D721Med (cell line): ENCODE measurements at regions not wholly inside any gene's neighbourhood (a gene's known extent, or its start where the extent isn't known, plus 50 kb on each side); places are given as distances from the start of the nearest gene placed in this dataset.

Experiments used
- DNase-seq: peaks from one replicate; pipeline ENCODE4 v3.0.0; 2011; ENCODE audit warnings: low spot score; ENCODE audit not compliant: insufficient read length
- FAIRE-seq: peaks from 2 replicates; lab custom pipeline; 2011; peaks lifted over from hg19 to GRCh38; lab: Jason Lieb, UNC
- CTCF ChIP-seq: IDR thresholded peaks from 2 replicates; pipeline ENCODE4 v1.5.1; 2012; ENCODE audit warnings: mild to moderate bottlenecking, control low read depth; ENCODE audit not compliant: insufficient read depth; ENCODE audit errors: missing control alignments

GRCh38 chr1:175866776-175867175 lies 123.4 kb upstream of the TNR start:
- no peak for TF ChIP-seq CTCF
- DNase-seq (no peak), FAIRE-seq (no peak)

GRCh38 chr1:175865041-175865766 lies 121.8 kb upstream of the TNR start:
- TF ChIP-seq CTCF, result no peak
- DNase-seq (no peak), FAIRE-seq (no peak)

- no peak for TF ChIP-seq CTCF
- FAIRE-seq (no peak), DNase-seq (no peak)
Observed at GRCh38 chr1:175864625-175865024, 121.2 kb upstream of the TNR start.

GRCh38 chr1:175864183-175864582 lies 120.8 kb upstream of the TNR start:
- DNase-seq (no peak), FAIRE-seq (no peak)
- TF ChIP-seq CTCF, result no peak

- DNase-seq, result no peak
Observed at GRCh38 chr1:175863299-175864050, 120.1 kb upstream of the TNR start.

GRCh38 chr1:175862408-175862807 lies 119.0 kb upstream of the TNR start:
- no peak for DNase-seq
- TF ChIP-seq CTCF, result no peak
- no peak for FAIRE-seq

More at GRCh38 chr1:175863299-175864050, 120.1 kb upstream of the TNR start:
- FAIRE-seq, result no peak
- TF ChIP-seq CTCF, result no peak

GRCh38 chr1:175861626-175862367 lies 118.4 kb upstream of the TNR start:
- no peak for DNase-seq
- no peak for TF ChIP-seq CTCF
- no peak for FAIRE-seq
